GM23248 (cell line): ENCODE measurements at regions not wholly inside any gene's neighbourhood (a gene's known extent, or its start where the extent isn't known, plus 50 kb on each side); places are given as distances from the start of the nearest gene placed in this dataset.

Source experiments
- DNase-seq: peaks from one replicate; pipeline ENCODE4 v3.0.0-alpha.2; 2015
- H2AFZ ChIP-seq: fragments of 200-600 bp; sonication (generic); 2 replicates; pipeline ENCODE4 v1.6.1; 2016; ENCODE audit warnings: antibody characterized with exemption
- H3F3A ChIP-seq: fragments of 200-600 bp; sonication (generic); 2 replicates; pipeline ENCODE4 v1.6.1; 2016; ENCODE audit warnings: mild to moderate bottlenecking, antibody characterized with exemption, mixed run types; ENCODE audit not compliant: insufficient read depth
- H3K27ac ChIP-seq: fragments of 200-600 bp; sonication (generic); 2 replicates; pipeline ENCODE4 v1.5.1; 2016; ENCODE audit warnings: mild to moderate bottlenecking
- H3K27me3 ChIP-seq: fragments of 200-600 bp; sonication (generic); replicated peaks from 2 replicates; pipeline ENCODE4 v1.6.1; 2016; ENCODE audit warnings: mild to moderate bottlenecking; ENCODE audit not compliant: insufficient read depth
- H3K36me3 ChIP-seq: fragments of 200-600 bp; sonication (generic); 2 replicates; pipeline ENCODE4 v1.6.1; 2016; ENCODE audit warnings: low read depth, mild to moderate bottlenecking
- H3K4me1 ChIP-seq: fragments of 200-600 bp; sonication (generic); 2 replicates; pipeline ENCODE4 v1.6.1; 2016; ENCODE audit warnings: mild to moderate bottlenecking; ENCODE audit not compliant: insufficient read depth
- H3K4me2 ChIP-seq: fragments of 200-600 bp; sonication (generic); one replicate; pipeline ENCODE4 v1.6.1; 2016; ENCODE audit warnings: mild to moderate bottlenecking; ENCODE audit not compliant: unreplicated experiment
- H3K4me3 ChIP-seq: fragments of 200-600 bp; sonication (generic); 2 replicates; pipeline ENCODE4 v1.5.1; 2016; ENCODE audit warnings: mild to moderate bottlenecking
- H3K79me2 ChIP-seq: fragments of 200-600 bp; sonication (generic); 2 replicates; pipeline ENCODE4 v1.6.1; 2016; ENCODE audit warnings: mild to moderate bottlenecking; ENCODE audit not compliant: insufficient read depth
- H3K9ac ChIP-seq: fragments of 200-600 bp; sonication (generic); 2 replicates; pipeline ENCODE4 v1.6.1; 2016; ENCODE audit warnings: mild to moderate bottlenecking
- H3K9me2 ChIP-seq: fragments of 200-600 bp; sonication (generic); 2 replicates; pipeline ENCODE4 v1.6.1; 2016; ENCODE audit warnings: mixed run types, mild to moderate bottlenecking, moderate library complexity; ENCODE audit not compliant: insufficient read depth
- H3K9me3 ChIP-seq: fragments of 200-600 bp; sonication (generic); one replicate; pipeline ENCODE4 v1.6.1; 2017; ENCODE audit warnings: low read depth
- H4K20me1 ChIP-seq: fragments of 200-600 bp; sonication (generic); 2 replicates; pipeline ENCODE4 v1.6.0; 2016; ENCODE audit not compliant: insufficient read depth
- EZH2 ChIP-seq: fragments of 200-600 bp; sonication (generic); IDR thresholded peaks from 2 replicates; pipeline ENCODE4 v1.6.1; 2018; ENCODE audit warnings: antibody characterized with exemption, mild to moderate bottlenecking; ENCODE audit not compliant: insufficient read depth, poor library complexity, severe bottlenecking
- EZH2phosphoT487 ChIP-seq: fragments of 200-600 bp; sonication (generic); IDR thresholded peaks from 2 replicates; pipeline ENCODE4 v1.6.1; 2018; ENCODE audit warnings: antibody characterized with exemption, moderate library complexity, mild to moderate bottlenecking, low read depth; ENCODE audit not compliant: insufficient read depth
- WGBS, 2 experiments: methylation state at CpG; one replicate each; pipeline ENCODE4 v1.1.6; 2015 to 2017; ENCODE audit warnings: low lambda C conversion rate in 2 of 2, low coverage in 1 of 2; ENCODE audit errors: missing lambda C conversion rate in 2 of 2; 5-methylcytosine and 5-hydroxymethylcytosine counted together
- in situ Hi-C: fragments of 300-500 bp; cut with MboI; formaldehyde crosslinking; loops from 2 replicates; pipeline ENCODE4 v1.15.0; 2020

GRCh38 chr5:17364987-17365810 is 132.8 kb upstream of the TAF11L2 start:
- 58% methylated on average over 4 of the region's 4 CpGs for WGBS, 2 experiments
- Histone ChIP-seq H3K4me1 (peaks cover under 1% of the 10 kb centered on the region), H3K27me3 (no peaks in the 10 kb centered on the region; the same call in 1 of the 2 replicates), H4K20me1 (no peaks in the 10 kb centered on the region), H3K79me2 (no peaks in the 10 kb centered on the region), H3K36me3 (no peaks in the 10 kb centered on the region), H3K4me3 (no peak overlapping the region), H3K27ac (no peak overlapping the region), H3K9me2 (no peaks in the 10 kb centered on the region), H3K9ac (no peak overlapping the region), H2AFZ (no peak overlapping the region), H3F3A (0 out of 2 replicates have a peak, but pooled peaks cover 1% of the 10 kb centered on the region), H3K9me3 (no peaks in the 10 kb centered on the region), H3K4me2 (no peak overlapping the region)
- DNase-seq, result no peak
- no peak for TF ChIP-seq EZH2phosphoT487
- TF ChIP-seq EZH2, result no peak
- in situ Hi-C loops, result no loop called here

- TF ChIP-seq EZH2, result no peak
- TF ChIP-seq EZH2phosphoT487, result no peak
- no peaks in the 10 kb centered on the region for H3K9me2 ChIP-seq
- H3K4me1 ChIP-seq, result no peaks in the 10 kb centered on the region
- H3K9me3 ChIP-seq, result no peaks in the 10 kb centered on the region
- H3K4me3 ChIP-seq, result no peak overlapping the region
- H3K36me3 ChIP-seq, result no peaks in the 10 kb centered on the region
- H3K79me2 ChIP-seq, result no peaks in the 10 kb centered on the region
- no peak overlapping the region for H3K27ac ChIP-seq
- H4K20me1 ChIP-seq, result no peaks in the 10 kb centered on the region
- H2AFZ ChIP-seq, result no peak overlapping the region
- no peak overlapping the region for H3K4me2 ChIP-seq
- H3K9ac ChIP-seq, result no peak overlapping the region
- H3F3A ChIP-seq, result no peaks in the 10 kb centered on the region
- in situ Hi-C loops, result no loop called here
- 85 to 86% methylated on average over 7 of the region's 7 CpGs for WGBS, 2 experiments
- no peak for DNase-seq
- H3K27me3 ChIP-seq, result no peaks in the 10 kb centered on the region; the same call in 1 of the 2 replicates
These were observed 132.3 kb upstream of the TAF11L2 start for GRCh38 chr5:17365811-17366138.

GRCh38 chr5:17367256-17367840 is 130.7 kb upstream of the TAF11L2 start:
- Histone ChIP-seq H3K27ac (no peak overlapping the region), H2AFZ (no peak overlapping the region), H3K4me3 (no peak overlapping the region), H3F3A (no peaks in the 10 kb centered on the region), H4K20me1 (no peaks in the 10 kb centered on the region), H3K9me3 (no peaks in the 10 kb centered on the region), H3K9me2 (no peaks in the 10 kb centered on the region), H3K4me2 (no peak overlapping the region), H3K79me2 (no peaks in the 10 kb centered on the region), H3K4me1 (no peaks in the 10 kb centered on the region), H3K27me3 (no peaks in the 10 kb centered on the region; the same call in 1 of the 2 replicates), H3K9ac (no peak overlapping the region), H3K36me3 (no peaks in the 10 kb centered on the region)
- TF ChIP-seq EZH2 (no peak), EZH2phosphoT487 (no peak)
- in situ Hi-C loops, result no loop called here
- DNase-seq, result no peak
- WGBS, 2 experiments, result 22 to 28% methylated on average over 3 of the region's 3 CpGs

- 80 to 83% methylated on average over 7 of the region's 7 CpGs for WGBS, 2 experiments
- H3K4me1 ChIP-seq, result peaks cover 7% of the 10 kb centered on the region; the same call in 1 of the 2 replicates
- no peak overlapping the region for H2AFZ ChIP-seq
- H3K9me2 ChIP-seq, result no peaks in the 10 kb centered on the region
- no peak overlapping the region for H3K9ac ChIP-seq
- H4K20me1 ChIP-seq, result no peaks in the 10 kb centered on the region
- no peak for TF ChIP-seq EZH2phosphoT487
- TF ChIP-seq EZH2, result no peak
- no peak for DNase-seq
- in situ Hi-C loops, result no loop called here
- H3K27ac ChIP-seq, result no peak overlapping the region
- H3K9me3 ChIP-seq, result no peaks in the 10 kb centered on the region
- no peaks in the 10 kb centered on the region for H3K79me2 ChIP-seq
- H3K4me3 ChIP-seq, result no peak overlapping the region
- H3K27me3 ChIP-seq, result no peaks in the 10 kb centered on the region; the same call in 1 of the 2 replicates
- H3K36me3 ChIP-seq, result no peaks in the 10 kb centered on the region
- H3F3A ChIP-seq, result no peaks in the 10 kb centered on the region
- no peak overlapping the region for H3K4me2 ChIP-seq
These were observed 127.4 kb upstream of the TAF11L2 start for GRCh38 chr5:17370651-17371050.
